Panc1 (cell line): ENCODE measurements at regions not wholly inside any gene's neighbourhood (a gene's known extent, or its start where the extent isn't known, plus 50 kb on each side); places are given as distances from the start of the nearest gene placed in this dataset.

Experiments used
- ATAC-seq: fragments of 200-7000 bp; cut with Tn5 transposase; 2 replicates; pipeline ENCODE4 v1.9.1; 2020; ENCODE audit warnings: mild to moderate bottlenecking, moderate library complexity
- BruUV-seq: library from RNA; stranded (reverse); fragments of 400-500 nt; replicated peaks from 2 replicates; lab custom pipeline; 2021; lab: Mats Ljungman, UMichigan
- CTCF ChIA-PET: fragments of 300-600 bp; sonication (Branson Sonifier 250); formaldehyde crosslinking; loops from one replicate; lab custom pipeline; 2022; ENCODE audit warnings: antibody characterized with exemption; lab: Charles Lee
- POLR2A ChIA-PET: fragments of 300-600 bp; sonication (Branson Sonifier 250); formaldehyde crosslinking; loops from one replicate; lab custom pipeline; 2022; ENCODE audit warnings: antibody characterized with exemption; lab: Charles Lee
- DNase-seq: peaks from one replicate; pipeline ENCODE4 v3.0.0-alpha.2; 2010; ENCODE audit warnings: low read depth, low spot score
- H3K27ac ChIP-seq: 2 replicates; pipeline ENCODE4 v1.5.1; 2011; ENCODE audit warnings: mild to moderate bottlenecking, low read length, inconsistent platforms
- H3K27me3 ChIP-seq: fragments of 200-500 bp; sonication (Bioruptor generic); 2 replicates; pipeline ENCODE4 v1.6.0; 2014; ENCODE audit warnings: low read length, inconsistent platforms; ENCODE audit not compliant: control insufficient read depth, insufficient read depth
- H3K36me3 ChIP-seq: fragments of 200-500 bp; sonication (Bioruptor generic); 2 replicates; pipeline ENCODE4 v1.5.1; 2014; ENCODE audit warnings: inconsistent platforms, mild to moderate bottlenecking, low read length, moderate library complexity; ENCODE audit not compliant: control insufficient read depth, insufficient read depth
- H3K4me1 ChIP-seq: 2 replicates; pipeline ENCODE4 v1.5.1; 2011; ENCODE audit warnings: inconsistent platforms, mild to moderate bottlenecking, low read length, moderate library complexity; ENCODE audit not compliant: control insufficient read depth, insufficient read depth
- H3K4me3 ChIP-seq, 2 experiments: 2 replicates each; pipeline ENCODE4 v1.5.1; 2011 to 2012; ENCODE audit warnings: low read depth in 2 of 2, low read length in 2 of 2, mild to moderate bottlenecking in 2 of 2, inconsistent platforms in 1 of 2, moderate library complexity in 1 of 2
- H3K9me3 ChIP-seq: fragments of 200-500 bp; sonication (Bioruptor generic); 2 replicates; pipeline ENCODE4 v1.5.1; 2014; ENCODE audit warnings: low read depth, mild to moderate bottlenecking, inconsistent platforms, low read length, moderate library complexity; ENCODE audit not compliant: control insufficient read depth, insufficient read depth
- POLR2AphosphoS5 ChIP-seq: IDR thresholded peaks from 2 replicates; pipeline ENCODE4 v1.6.1; 2012; ENCODE audit warnings: mild to moderate bottlenecking, low read depth, low read length, moderate library complexity
- SIN3A ChIP-seq: IDR thresholded peaks from 2 replicates; pipeline ENCODE4 v1.6.1; 2012; ENCODE audit warnings: low read depth, mild to moderate bottlenecking, low read length, moderate library complexity, borderline replicate concordance; ENCODE audit not compliant: insufficient read depth
- TCF7L2 ChIP-seq: IDR thresholded peaks from 2 replicates; pipeline ENCODE4 v1.6.1; 2011; ENCODE audit warnings: mild to moderate bottlenecking, low read depth, low read length, inconsistent platforms
- in situ Hi-C: cut with HindIII; loops from 2 replicates; pipeline ENCODE4 v1.10.0; 2016; ENCODE audit warnings: low sequenced_read_pairs, low pct_unique_long_range_greater_than_20kb
- intact Hi-C: fragments of 100-400 bp; cut with micrococcal nuclease; formaldehyde crosslinking; loops from one replicate; pipeline ENCODE4 v1.10.0; 2022; ENCODE audit not compliant: unreplicated experiment
- TF ChIP-seq, protein P1 (sequence below), 2 experiments: IDR thresholded peaks; 2 replicates each; pipeline ENCODE4 v1.6.1; 2011 to 2012; ENCODE audit warnings: low read depth in 2 of 2, control low read depth in 1 of 2, low read length in 1 of 2, mild to moderate bottlenecking in 1 of 2, moderate library complexity in 1 of 2; ENCODE audit not compliant: insufficient read depth in 1 of 2
- TF ChIP-seq, protein P2 (sequence below): fragments of 450-650 bp; IDR thresholded peaks from 2 replicates; pipeline ENCODE4 v1.5.1; 2017; ENCODE audit warnings: mild to moderate bottlenecking

DNA sequence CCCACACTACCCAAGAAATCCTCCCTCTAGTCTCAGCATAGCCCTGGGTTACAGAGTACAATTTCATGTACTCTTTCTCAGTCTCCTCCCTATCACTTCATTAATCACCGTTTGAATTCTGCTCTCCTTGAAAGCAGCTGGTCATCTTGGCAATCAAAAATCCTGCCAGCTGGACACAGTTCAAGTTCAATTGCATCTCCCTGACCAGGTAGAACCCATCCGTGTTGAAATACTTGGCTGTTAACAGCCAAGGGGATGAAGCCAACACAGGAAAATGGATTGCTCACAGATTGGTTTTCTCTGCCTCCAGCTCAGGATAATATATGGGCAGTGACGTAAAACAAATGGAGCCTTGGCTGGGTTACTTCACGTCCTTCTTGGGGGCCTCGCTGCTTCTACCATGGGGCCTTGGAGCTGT lies 55.1 kb upstream of the GRK3 start:
- ChIA-PET CTCF (no interaction called here), POLR2A (no interaction called here)

DNA sequence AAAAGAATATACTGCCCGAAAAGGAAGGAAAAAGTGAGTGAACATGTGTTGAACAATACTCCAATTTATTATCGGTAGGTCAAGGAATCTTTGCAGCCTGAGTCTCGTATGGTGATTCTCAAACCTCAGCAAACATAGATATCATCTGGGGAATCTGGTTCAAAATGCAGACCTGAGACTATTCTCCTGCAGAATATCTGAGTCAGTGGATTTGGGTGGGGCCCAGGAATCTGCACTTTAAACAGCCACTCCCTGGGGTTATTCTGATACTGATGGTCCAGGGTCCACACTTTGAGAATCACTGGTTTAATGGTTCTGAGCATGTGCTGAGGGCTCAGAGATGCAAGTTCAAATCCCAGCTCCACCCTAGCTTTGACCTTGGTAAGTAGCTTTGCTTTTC lies 53.6 kb upstream of the GRK3 start:
- ChIA-PET CTCF (no interaction called here), POLR2A (no interaction called here)
- no peaks in the 10 kb centered on the region for H3K27me3 ChIP-seq
- H3K36me3 ChIP-seq = no peaks in the 10 kb centered on the region
- H3K27ac ChIP-seq = no peak overlapping the region
- TF ChIP-seq SIN3A (no peak), TCF7L2 (no peak), POLR2AphosphoS5 (no peak)
- TF ChIP-seq, protein P1, sequence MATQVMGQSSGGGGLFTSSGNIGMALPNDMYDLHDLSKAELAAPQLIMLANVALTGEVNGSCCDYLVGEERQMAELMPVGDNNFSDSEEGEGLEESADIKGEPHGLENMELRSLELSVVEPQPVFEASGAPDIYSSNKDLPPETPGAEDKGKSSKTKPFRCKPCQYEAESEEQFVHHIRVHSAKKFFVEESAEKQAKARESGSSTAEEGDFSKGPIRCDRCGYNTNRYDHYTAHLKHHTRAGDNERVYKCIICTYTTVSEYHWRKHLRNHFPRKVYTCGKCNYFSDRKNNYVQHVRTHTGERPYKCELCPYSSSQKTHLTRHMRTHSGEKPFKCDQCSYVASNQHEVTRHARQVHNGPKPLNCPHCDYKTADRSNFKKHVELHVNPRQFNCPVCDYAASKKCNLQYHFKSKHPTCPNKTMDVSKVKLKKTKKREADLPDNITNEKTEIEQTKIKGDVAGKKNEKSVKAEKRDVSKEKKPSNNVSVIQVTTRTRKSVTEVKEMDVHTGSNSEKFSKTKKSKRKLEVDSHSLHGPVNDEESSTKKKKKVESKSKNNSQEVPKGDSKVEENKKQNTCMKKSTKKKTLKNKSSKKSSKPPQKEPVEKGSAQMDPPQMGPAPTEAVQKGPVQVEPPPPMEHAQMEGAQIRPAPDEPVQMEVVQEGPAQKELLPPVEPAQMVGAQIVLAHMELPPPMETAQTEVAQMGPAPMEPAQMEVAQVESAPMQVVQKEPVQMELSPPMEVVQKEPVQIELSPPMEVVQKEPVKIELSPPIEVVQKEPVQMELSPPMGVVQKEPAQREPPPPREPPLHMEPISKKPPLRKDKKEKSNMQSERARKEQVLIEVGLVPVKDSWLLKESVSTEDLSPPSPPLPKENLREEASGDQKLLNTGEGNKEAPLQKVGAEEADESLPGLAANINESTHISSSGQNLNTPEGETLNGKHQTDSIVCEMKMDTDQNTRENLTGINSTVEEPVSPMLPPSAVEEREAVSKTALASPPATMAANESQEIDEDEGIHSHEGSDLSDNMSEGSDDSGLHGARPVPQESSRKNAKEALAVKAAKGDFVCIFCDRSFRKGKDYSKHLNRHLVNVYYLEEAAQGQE (IDR thresholded peaks at IDR 0.05; ENCODE audit: insufficient read depth in 1 of 2, low read depth in 2 of 2, low read length in 1 of 2) = no peak
- TF ChIP-seq, protein P2, sequence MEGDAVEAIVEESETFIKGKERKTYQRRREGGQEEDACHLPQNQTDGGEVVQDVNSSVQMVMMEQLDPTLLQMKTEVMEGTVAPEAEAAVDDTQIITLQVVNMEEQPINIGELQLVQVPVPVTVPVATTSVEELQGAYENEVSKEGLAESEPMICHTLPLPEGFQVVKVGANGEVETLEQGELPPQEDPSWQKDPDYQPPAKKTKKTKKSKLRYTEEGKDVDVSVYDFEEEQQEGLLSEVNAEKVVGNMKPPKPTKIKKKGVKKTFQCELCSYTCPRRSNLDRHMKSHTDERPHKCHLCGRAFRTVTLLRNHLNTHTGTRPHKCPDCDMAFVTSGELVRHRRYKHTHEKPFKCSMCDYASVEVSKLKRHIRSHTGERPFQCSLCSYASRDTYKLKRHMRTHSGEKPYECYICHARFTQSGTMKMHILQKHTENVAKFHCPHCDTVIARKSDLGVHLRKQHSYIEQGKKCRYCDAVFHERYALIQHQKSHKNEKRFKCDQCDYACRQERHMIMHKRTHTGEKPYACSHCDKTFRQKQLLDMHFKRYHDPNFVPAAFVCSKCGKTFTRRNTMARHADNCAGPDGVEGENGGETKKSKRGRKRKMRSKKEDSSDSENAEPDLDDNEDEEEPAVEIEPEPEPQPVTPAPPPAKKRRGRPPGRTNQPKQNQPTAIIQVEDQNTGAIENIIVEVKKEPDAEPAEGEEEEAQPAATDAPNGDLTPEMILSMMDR = no peak
- intact Hi-C loops (no loop called here), in situ Hi-C loops (no loop called here)
- BruUV-seq = no TSS peak
- no peak for ATAC-seq
- H3K4me1 ChIP-seq = no peaks in the 10 kb centered on the region
- H3K9me3 ChIP-seq = no peaks in the 10 kb centered on the region
- no peak overlapping the region for H3K4me3 ChIP-seq
- DNase-seq = no peak

More for the DNA sequence above, 55.1 kb upstream of the GRK3 start:
- BruUV-seq = no TSS peak
- no peaks in the 10 kb centered on the region for H3K27me3 ChIP-seq
- DNase-seq (no peak), ATAC-seq (no peak)
- in situ Hi-C loops = no loop called here
- H3K9me3 ChIP-seq = no peaks in the 10 kb centered on the region
- H3K4me3 ChIP-seq = no peak overlapping the region
- no peaks in the 10 kb centered on the region for H3K4me1 ChIP-seq
- intact Hi-C loops = no loop called here
- no peaks in the 10 kb centered on the region for H3K36me3 ChIP-seq
- H3K27ac ChIP-seq = no peak overlapping the region
- TF ChIP-seq, protein P2 = no peak
- TF ChIP-seq, protein P1 (IDR thresholded peaks at IDR 0.05; ENCODE audit: insufficient read depth in 1 of 2, low read depth in 2 of 2, low read length in 1 of 2) = no peak
- no peak for TF ChIP-seq POLR2AphosphoS5
- no peak for TF ChIP-seq TCF7L2
- no peak for TF ChIP-seq SIN3A
